H9 (cell line): ENCODE measurements at regions not wholly inside any gene's neighbourhood (a gene's known extent, or its start where the extent isn't known, plus 50 kb on each side); places are given as distances from the start of the nearest gene placed in this dataset.

Experiments
- DNase-seq: peaks from one replicate; pipeline ENCODE4 v3.0.0-alpha.2; 2017
- H2AFZ ChIP-seq: one replicate; pipeline ENCODE4 v1.6.1; 2013; ENCODE audit warnings: mild to moderate bottlenecking, low read length, control low read depth, moderate library complexity
- H2AK5ac ChIP-seq: 2 replicates; pipeline ENCODE4 v1.6.1; 2013; ENCODE audit warnings: low read length, control low read depth, mixed read lengths; ENCODE audit not compliant: insufficient read length
- H2BK120ac ChIP-seq: one replicate; pipeline ENCODE4 v1.6.1; 2013; ENCODE audit warnings: low read depth, mild to moderate bottlenecking, low read length, control low read depth, inconsistent platforms; ENCODE audit not compliant: poor library complexity, severe bottlenecking
- H2BK12ac ChIP-seq: 2 replicates; pipeline ENCODE4 v1.6.1; 2013; ENCODE audit warnings: low read length, control low read depth, mixed read lengths, low read depth; ENCODE audit not compliant: insufficient read length
- H2BK15ac ChIP-seq: 2 replicates; pipeline ENCODE4 v1.6.1; 2013; ENCODE audit warnings: low read depth, low read length, control low read depth
- H2BK20ac ChIP-seq: one replicate; pipeline ENCODE4 v1.6.1; 2013; ENCODE audit warnings: low read depth, mild to moderate bottlenecking, low read length, control low read depth, inconsistent platforms; ENCODE audit not compliant: poor library complexity, severe bottlenecking
- H2BK5ac ChIP-seq: 2 replicates; pipeline ENCODE4 v1.6.1; 2013; ENCODE audit warnings: low read length, control low read depth, mixed read lengths; ENCODE audit not compliant: insufficient read length
- H3K14ac ChIP-seq: 2 replicates; pipeline ENCODE4 v1.6.1; 2013; ENCODE audit warnings: low read length, control low read depth; ENCODE audit not compliant: insufficient read depth
- H3K18ac ChIP-seq: 2 replicates; pipeline ENCODE4 v1.6.1; 2013; ENCODE audit warnings: low read depth, mild to moderate bottlenecking, mixed read lengths, low read length, control low read depth; ENCODE audit not compliant: insufficient read length
- H3K23ac ChIP-seq: 2 replicates; pipeline ENCODE4 v1.6.1; 2013; ENCODE audit warnings: low read length, control low read depth, mixed read lengths, low read depth; ENCODE audit not compliant: insufficient read length
- H3K23me2 ChIP-seq: 2 replicates; pipeline ENCODE4 v1.6.1; 2013; ENCODE audit warnings: low read depth, mild to moderate bottlenecking, mixed read lengths, low read length, control low read depth; ENCODE audit not compliant: insufficient read length, poor library complexity, severe bottlenecking
- H3K27ac ChIP-seq: 2 replicates; pipeline ENCODE4 v1.5.1; 2013; ENCODE audit warnings: low read length, control low read depth, mixed read lengths, low read depth; ENCODE audit not compliant: insufficient read length
- H3K27me3 ChIP-seq: 2 replicates; pipeline ENCODE4 v1.6.1; 2013; ENCODE audit warnings: low read length, control low read depth, inconsistent platforms; ENCODE audit not compliant: insufficient read depth
- H3K4ac ChIP-seq: 2 replicates; pipeline ENCODE4 v1.6.1; 2013; ENCODE audit warnings: low read depth, mild to moderate bottlenecking, control low read depth, inconsistent platforms, low read length, moderate library complexity
- H3K4me1 ChIP-seq: 2 replicates; pipeline ENCODE4 v1.6.1; 2013; ENCODE audit warnings: low read length, control low read depth, inconsistent platforms; ENCODE audit not compliant: insufficient read depth
- H3K4me2 ChIP-seq: 2 replicates; pipeline ENCODE4 v1.6.1; 2013; ENCODE audit warnings: low read length, control low read depth, mixed read lengths; ENCODE audit not compliant: insufficient read length, insufficient read depth
- H3K56ac ChIP-seq: 2 replicates; pipeline ENCODE4 v1.6.1; 2013; ENCODE audit warnings: low read depth, mild to moderate bottlenecking, mixed read lengths, low read length, control low read depth; ENCODE audit not compliant: insufficient read length
- H3K79me1 ChIP-seq: 2 replicates; pipeline ENCODE4 v1.6.1; 2013; ENCODE audit warnings: low read depth, mild to moderate bottlenecking, moderate library complexity, low read length, control low read depth, inconsistent platforms; ENCODE audit not compliant: insufficient read depth, poor library complexity, severe bottlenecking
- H3K79me2 ChIP-seq: 2 replicates; pipeline ENCODE4 v1.6.1; 2013; ENCODE audit warnings: low read length, control low read depth, inconsistent platforms; ENCODE audit not compliant: insufficient read depth
- H3K9ac ChIP-seq: 2 replicates; pipeline ENCODE4 v1.6.1; 2013; ENCODE audit warnings: low read length, control low read depth, mixed read lengths; ENCODE audit not compliant: insufficient read length; ENCODE audit errors: extremely low read depth
- H3K9me3 ChIP-seq: one replicate; pipeline ENCODE4 v1.6.1; 2013; ENCODE audit warnings: low read depth, low read length, inconsistent platforms; ENCODE audit not compliant: control insufficient read depth
- H3T11ph ChIP-seq: one replicate; pipeline ENCODE4 v1.6.1; 2013; ENCODE audit warnings: mild to moderate bottlenecking, low read length, control low read depth, inconsistent platforms
- H4K20me1 ChIP-seq: one replicate; pipeline ENCODE4 v1.6.1; 2013; ENCODE audit not compliant: control insufficient read depth, insufficient read length, insufficient read depth
- H4K5ac ChIP-seq: 2 replicates; pipeline ENCODE4 v1.6.1; 2013; ENCODE audit warnings: low read depth, mild to moderate bottlenecking, mixed read lengths, low read length, control low read depth; ENCODE audit not compliant: insufficient read length
- H4K8ac ChIP-seq: replicated peaks from 2 replicates; pipeline ENCODE4 v1.6.1; 2013; ENCODE audit warnings: low read length, control low read depth, mixed read lengths, low read depth; ENCODE audit not compliant: insufficient read length
- H4K91ac ChIP-seq: 2 replicates; pipeline ENCODE4 v1.6.1; 2013; ENCODE audit warnings: low read depth, mild to moderate bottlenecking, moderate library complexity, mixed read lengths, low read length, control low read depth; ENCODE audit not compliant: insufficient read length
- H3K27ac Mint-ChIP-seq, 3 experiments: 2 replicates in 2 of 3; 3 replicates in 1 of 3; pipeline ENCODE4 v1.8.0; 2020 to 2021; ENCODE audit warnings: mixed read lengths in 3 of 3, mild to moderate bottlenecking in 1 of 3, moderate library complexity in 1 of 3
- H3K27me3 Mint-ChIP-seq: 2 replicates; pipeline ENCODE4 v1.8.0; 2021; ENCODE audit warnings: low read depth, mild to moderate bottlenecking, moderate library complexity, mixed read lengths
- H3K36me3 Mint-ChIP-seq, 3 experiments: 2 replicates in 2 of 3; 3 replicates in 1 of 3; pipeline ENCODE4 v1.8.0; 2020 to 2021; ENCODE audit warnings: low read depth in 3 of 3, mixed read lengths in 3 of 3; ENCODE audit not compliant: insufficient read depth in 1 of 3
- H3K4me1 Mint-ChIP-seq, 2 experiments: 2 replicates each; pipeline ENCODE4 v1.8.0; 2020; ENCODE audit warnings: mixed read lengths in 2 of 2
- H3K4me3 Mint-ChIP-seq, 2 experiments: 2 replicates in 1 of 2; 3 replicates in 1 of 2; pipeline ENCODE4 v1.8.0; 2020 to 2021; ENCODE audit warnings: mild to moderate bottlenecking in 2 of 2, mixed read lengths in 2 of 2, moderate library complexity in 1 of 2
- H3K9me3 Mint-ChIP-seq, 2 experiments: 2 replicates in 1 of 2; 3 replicates in 1 of 2; pipeline ENCODE4 v1.8.0; 2020; ENCODE audit warnings: mild to moderate bottlenecking in 2 of 2, mixed read lengths in 2 of 2, moderate library complexity in 1 of 2
- CTCF ChIP-seq: fragments of 200-600 bp; sonication (generic); conservative IDR thresholded peaks from 3 replicates; pipeline ENCODE4 v1.8.0; 2021; ENCODE audit warnings: antibody characterized with exemption, mild to moderate bottlenecking

GRCh38 chr5:125551246-125551645 lies 804.8 kb upstream of the ZNF608 start:
- Histone ChIP-seq H2AFZ (no peak overlapping the region), H3K79me2 (no peaks in the 10 kb centered on the region), H2BK5ac (no peak overlapping the region), H4K5ac (no peak overlapping the region), H3K9me3 (no peaks in the 10 kb centered on the region), H3K4me2 (no peak overlapping the region), H2BK12ac (no peak overlapping the region), H3K56ac (no peak overlapping the region), H3K23ac (no peak overlapping the region), H4K8ac (no peak overlapping the region), H3K23me2 (no peaks in the 10 kb centered on the region), H3K4ac (no peak overlapping the region), H3K27me3 (no peaks in the 10 kb centered on the region), H2BK120ac (no peak overlapping the region), H3K79me1 (no peaks in the 10 kb centered on the region), H2AK5ac (no peak overlapping the region), H4K20me1 (no peaks in the 10 kb centered on the region), H3K27ac (no peak overlapping the region), H3K9ac (no peak overlapping the region), H2BK15ac (no peak overlapping the region), H4K91ac (no peak overlapping the region), H3T11ph (no peak overlapping the region), H3K14ac (no peak overlapping the region), H2BK20ac (no peak overlapping the region), H3K18ac (no peak overlapping the region), H3K4me1 (no peaks in the 10 kb centered on the region)
- Mint-ChIP-seq H3K36me3 (no peaks in the 10 kb centered on the region), H3K4me3 (no peak overlapping the region), H3K9me3 (no peaks in the 10 kb centered on the region), H3K27ac (no peak overlapping the region), H3K4me1 (peaks cover 13 to 21% of the 10 kb centered on the region in 2 experiments), H3K27me3 (no peaks in the 10 kb centered on the region)
- TF ChIP-seq CTCF, result no peak
- DNase-seq, result no peak
